GM21381 (cell line): ENCODE measurements at regions not wholly inside any gene's neighbourhood (a gene's known extent, or its start where the extent isn't known, plus 50 kb on each side); places are given as distances from the start of the nearest gene placed in this dataset.

Experiments used
- ATAC-seq: cut with Tn5 transposase; IDR thresholded peaks from one replicate; pipeline ENCODE4 v1.9.1; 2021; ENCODE audit warnings: mild to moderate bottlenecking, moderate library complexity; ENCODE audit not compliant: unreplicated experiment

DNA sequence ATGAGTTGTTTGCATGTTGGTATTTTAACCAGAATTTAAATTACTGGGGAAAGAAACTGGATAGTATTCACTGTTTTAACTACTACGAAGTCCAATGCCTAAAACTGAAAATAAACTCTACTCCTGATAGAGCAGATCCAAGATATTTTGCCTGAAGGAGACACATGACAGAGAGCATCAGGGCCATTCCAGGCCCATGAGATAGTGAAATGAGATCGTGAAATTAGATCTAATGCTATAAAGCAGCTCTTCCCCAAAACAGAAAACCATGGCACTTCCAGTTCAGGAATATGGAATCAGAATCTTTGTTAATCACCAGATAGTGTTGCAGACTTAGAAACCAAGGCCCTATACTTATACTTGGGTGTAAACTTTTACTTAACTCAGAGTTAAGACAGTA is 124.3 kb upstream of the CACNA2D1 start:
- no peak for ATAC-seq

DNA sequence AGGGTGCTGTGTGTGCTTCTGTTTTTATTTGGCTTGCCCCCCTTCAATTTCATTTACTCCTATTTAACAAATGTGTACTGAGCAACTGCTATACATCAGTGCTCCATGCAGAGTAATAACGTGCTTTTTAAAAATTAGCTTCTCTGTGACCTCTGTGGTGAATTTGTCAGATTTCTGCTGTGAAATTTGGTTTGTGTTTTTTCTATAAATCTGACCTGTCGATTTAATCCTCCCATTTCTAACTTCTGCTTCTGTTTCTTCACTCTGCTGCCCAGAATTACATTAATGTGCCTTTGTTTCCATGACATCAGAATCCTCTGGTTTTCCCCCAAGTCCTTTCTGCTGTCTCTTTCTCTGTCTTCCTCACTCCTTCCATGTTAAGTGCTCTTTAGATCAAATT is 123.8 kb upstream of the CACNA2D1 start:
- no peak for ATAC-seq

DNA sequence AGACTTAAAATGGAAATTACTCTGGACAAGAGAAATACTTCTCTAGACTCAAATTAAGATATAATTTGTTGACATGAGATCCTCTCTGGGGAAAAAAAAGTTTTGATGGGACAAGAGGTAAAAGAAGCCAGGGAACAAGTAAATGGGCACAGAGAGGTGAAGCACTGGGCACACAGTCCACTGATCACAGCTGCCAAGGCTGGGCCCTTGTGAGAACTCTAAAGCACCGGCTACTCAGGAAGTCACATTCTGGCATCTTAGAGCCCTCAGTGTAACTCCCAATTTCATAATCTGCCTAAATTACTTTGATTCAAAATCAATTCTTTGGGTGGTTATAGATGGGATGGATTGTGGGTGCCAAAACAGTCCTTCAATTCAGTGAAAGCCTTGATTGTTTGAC is 123.2 kb upstream of the CACNA2D1 start:
- no peak for ATAC-seq

DNA sequence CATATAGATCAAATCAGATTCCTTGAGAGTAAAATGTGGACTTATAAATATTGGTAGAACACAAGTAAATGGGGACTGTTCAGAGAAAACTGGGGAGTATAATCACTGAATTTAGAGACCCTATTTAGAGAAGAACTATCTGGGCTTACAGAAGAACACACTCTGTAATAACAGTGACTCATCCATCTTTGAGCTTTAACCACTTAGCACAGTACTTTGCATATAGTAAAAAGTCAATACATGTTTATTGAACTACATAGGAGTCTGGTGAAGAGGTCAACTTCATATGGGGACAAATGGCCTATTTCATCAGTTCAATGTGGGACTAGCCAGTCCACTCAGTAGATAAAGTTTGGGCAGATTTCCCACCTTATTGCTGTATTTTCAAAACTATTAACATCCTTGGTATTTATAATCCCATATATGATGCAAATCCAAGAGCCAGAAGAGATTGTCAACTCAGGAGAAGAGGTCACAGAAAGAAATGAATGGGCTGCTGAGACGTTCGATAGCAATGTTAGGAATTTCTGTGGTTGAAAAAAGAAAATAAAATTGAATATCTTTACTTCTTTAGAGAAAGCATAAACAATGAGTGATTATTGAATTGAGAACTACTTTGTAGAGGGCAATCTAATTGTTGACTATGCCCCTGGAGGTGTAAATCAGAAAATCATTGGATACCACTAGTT is 119.3 kb upstream of the CACNA2D1 start:
- no peak for ATAC-seq

DNA sequence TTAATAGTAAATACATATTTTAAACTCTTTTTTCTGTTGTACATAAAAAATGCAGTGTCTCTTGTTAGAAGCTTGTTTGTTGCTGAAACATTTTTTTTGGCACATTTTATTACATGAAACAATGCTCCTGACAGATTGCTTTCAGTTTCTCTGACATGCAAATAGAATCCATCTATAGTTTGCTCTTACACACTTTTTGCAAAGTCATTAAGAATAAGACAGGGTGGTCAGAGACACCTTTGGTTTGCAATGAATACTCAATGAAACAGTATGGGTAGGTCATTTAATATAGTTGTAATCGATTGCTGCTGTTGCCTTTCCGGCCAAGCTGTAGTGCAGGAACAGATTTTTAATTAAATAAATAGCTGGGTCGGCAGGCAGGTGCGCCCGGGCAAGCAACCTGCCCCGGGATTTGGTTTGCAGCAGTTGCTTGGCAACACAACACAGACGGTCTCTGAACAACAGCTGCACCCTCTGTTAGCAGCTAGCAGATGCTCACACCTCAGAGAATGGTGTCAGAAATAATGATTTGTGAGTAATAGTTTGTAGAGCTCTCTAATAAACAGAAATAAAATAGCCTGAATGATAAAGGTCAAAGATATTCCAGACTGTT is 115.7 kb upstream of the CACNA2D1 start:
- ATAC-seq = no peak

DNA sequence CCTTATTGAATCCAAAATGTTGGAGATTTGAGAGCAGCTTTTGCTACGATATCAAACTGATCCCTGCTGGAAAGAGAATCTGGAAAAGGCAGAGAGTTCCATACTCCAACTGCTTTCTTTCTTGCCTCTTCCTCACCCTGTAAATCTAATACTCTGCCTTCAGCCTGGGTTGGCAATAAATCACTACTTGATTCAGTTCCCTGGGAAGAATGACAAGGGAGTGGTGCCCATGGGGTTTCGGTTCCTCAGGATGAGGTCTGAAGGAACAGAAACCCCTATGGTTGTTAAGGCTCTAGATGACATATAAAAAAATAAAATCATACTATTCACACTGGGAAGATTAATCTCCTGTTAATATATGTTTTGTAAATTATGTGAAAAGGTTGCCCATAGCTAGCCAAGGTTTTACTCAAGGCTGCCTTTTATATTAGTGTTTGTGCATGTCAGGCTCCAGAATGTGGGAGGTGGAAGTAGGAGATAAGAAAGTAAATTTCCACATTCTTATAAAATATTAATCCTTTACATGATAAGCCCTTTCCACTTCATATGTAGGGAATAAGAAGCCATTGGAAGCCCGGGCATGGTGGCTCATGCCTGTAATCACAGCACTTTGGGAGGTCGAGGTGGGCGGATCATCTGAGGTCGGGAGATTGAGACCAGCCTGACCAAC is 106.2 kb upstream of the CACNA2D1 start:
- no peak for ATAC-seq

DNA sequence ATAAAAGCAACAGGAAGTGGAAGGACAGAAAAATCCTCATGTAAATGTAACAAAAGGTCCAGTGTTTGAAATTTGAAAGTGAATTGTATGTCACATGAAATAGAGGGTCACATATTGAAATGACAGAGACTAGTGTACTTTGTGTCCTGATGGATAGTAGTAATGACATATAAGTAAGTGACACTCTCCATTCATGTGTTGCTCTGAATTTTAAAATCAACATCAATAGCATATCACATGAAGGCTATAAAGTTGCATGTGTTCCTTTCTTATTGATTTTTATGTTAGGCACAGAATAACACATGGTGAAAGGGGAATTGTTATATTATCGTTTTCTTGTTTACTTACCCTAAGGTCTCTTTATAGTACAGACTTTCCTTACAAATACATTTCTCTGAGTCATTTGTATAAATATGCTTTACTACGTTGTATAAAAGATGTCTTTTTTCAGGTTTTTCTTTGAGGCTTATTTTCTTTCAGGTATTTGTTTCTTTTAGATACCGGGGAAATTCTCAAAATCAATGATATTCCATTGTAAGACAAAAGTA is 104.6 kb upstream of the CACNA2D1 start:
- ATAC-seq = no peak

DNA sequence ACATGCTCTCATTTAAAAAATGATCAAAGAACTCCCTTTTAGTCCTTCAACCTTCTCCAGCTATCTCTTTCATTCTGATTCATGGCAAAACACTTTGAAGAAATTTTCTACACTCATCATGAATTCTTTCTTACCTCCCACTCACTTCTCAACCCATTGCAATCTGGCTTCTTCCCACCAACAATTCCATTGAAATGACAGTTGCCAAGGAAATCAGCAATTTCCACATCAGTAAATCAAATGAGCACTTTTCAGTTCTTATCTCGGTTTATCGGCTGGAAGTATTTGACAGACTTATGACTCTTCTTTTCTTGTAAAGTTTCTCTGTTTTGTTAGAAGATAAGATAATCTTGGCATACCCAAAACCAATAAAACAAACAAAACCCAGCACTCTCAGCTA is 99.1 kb upstream of the CACNA2D1 start:
- no peak for ATAC-seq

DNA sequence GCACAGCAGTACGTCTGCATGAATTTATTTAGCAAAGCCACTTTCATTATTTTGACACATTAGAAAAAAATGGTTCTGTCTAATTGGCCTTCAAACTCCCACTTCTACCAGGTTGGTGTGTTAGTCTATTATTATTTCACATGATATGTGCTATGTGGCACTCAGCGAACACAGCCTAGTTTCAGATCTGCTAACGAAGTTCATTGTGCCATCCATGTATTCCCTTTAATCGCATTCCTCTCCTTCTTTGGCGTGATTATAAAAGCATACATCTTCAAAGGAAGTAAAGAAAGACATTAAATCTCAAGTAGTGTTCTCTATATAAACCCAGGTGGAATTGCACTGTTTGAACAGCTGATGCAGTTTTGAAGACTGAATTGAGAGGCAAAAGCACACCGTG is 96.4 kb upstream of the CACNA2D1 start:
- no peak for ATAC-seq

DNA sequence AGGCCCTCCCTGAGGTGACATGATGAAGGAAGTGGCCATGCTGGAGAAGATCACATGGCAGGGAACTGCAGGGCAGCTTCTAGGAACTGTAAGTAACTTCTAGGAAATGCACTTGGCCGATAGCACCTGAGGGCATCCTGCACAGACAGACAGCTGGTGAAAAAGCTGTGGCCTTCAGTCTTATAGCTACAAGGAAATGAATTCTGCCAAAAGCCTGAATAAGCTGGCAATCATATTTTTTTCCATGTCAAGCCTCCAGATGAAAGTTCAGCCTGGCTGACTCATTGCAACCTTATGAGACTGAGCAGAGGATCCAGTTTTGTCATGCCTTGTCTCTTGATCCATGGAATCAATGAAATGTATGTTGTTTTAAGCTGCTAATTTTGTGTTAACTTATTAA is 91.1 kb upstream of the CACNA2D1 start:
- ATAC-seq = no peak

DNA sequence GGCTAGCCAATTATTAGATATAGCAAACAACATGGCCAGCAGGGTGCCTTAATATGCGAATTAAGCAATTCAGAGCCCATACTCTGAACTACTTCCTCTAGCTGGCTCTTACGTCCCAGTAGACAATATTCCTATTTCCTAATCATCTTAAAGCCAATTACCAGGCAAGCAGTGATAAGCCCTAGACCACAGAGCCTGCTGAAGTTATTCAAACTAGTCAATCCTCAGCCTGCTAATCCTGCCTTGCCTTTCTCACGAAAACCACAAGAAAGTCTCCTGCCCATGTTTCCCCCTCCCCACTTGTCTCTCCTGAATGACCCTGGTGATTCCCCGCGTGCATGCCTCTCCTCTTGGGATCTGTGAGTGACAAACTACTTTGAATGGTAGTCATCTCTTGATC is 86.8 kb upstream of the CACNA2D1 start:
- no peak for ATAC-seq

DNA sequence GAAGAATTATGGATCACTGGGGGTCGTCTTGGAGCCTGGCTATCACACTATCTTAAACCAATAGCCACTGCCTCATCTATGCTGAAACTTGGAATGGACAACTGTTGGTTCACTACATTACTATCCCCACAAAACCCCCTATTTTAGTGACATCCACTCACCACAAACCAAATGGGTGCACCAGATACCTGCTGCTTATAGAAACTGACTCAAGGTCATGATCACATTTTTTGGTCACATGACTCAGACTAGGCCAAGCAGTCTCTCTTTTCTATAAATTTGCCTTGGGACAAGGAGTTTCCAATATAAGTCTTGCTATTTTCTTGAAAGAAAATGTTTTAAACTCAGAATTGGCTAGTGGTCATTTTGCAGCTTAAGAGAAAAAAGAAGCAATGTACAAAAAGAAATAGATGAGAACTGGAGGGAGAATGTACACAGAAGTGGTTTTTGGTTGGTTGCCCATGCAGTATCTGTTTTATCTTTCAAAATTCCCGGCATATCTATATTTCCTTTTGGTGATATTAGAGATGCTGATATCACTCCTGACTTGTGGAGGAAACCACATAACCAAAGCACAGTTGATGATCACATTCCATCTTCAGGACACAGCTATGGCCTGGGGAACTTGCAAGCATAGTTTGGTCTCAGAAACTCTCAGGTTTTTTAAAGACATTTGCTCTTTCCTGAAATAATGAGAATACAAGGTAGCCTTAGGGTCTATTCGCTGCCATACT is 85.2 kb upstream of the CACNA2D1 start:
- no peak for ATAC-seq

DNA sequence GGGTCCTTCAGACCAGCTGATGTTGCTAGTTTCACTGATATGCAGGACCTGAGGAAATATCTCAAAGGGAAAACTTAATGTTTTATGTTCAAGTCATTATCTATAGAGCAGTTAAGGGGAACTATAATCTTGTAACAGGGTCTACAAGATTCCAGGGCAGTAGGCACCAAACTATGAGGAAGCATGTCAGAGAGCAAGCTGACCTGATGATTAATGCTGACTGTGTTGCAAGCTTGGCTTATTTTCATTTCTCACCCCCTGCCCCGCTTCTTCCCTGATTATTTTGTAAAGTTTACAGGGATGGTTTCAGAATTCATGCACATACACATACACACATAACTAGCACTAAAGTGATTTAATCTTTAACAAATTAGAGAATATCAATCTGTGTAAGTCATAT is 84.3 kb upstream of the CACNA2D1 start:
- no peak for ATAC-seq

DNA sequence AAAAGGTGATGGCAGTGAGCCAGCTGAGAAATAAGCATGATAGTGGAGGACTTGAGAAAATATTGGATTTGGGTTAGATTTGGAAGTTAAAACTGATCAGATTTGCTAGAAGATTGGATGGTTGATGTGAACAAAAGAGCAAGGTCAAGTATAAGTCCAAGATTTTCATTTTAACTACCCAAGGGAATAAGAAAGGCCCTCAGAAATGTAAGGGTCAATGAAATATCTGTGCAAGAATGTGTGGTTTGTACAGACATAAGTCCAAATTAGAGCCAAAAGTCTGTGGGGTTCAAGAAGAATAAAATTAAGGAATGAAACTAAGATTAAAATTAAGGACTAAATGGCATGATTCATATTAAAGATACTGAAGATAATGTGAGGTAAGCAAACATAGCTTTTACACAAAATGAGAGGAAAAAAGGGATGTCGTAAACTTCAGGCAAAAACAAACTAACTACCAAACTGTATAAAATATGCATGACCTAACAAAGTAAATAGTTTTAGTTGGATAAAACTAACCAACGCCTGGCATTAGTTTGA is 78.4 kb upstream of the CACNA2D1 start:
- ATAC-seq = no peak

DNA sequence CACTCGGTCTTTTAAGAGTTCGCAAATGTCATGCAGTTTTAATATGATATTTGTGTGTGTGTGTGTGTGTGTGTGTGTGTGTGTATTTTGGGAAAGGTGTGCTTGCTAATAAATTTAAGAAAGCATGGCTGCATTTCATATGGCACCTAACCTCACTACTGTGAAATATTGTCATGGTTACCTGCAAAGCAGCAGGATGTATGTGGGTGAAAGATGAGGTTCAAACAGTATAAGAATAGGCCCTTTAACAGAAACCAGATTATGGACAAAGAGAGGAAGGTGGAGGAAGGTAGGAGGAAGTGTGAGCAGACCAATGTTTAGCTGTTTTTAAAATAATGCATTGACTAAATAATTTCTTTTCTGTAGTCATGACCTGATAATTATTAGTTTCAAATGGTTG is 73.5 kb upstream of the CACNA2D1 start:
- no peak for ATAC-seq

DNA sequence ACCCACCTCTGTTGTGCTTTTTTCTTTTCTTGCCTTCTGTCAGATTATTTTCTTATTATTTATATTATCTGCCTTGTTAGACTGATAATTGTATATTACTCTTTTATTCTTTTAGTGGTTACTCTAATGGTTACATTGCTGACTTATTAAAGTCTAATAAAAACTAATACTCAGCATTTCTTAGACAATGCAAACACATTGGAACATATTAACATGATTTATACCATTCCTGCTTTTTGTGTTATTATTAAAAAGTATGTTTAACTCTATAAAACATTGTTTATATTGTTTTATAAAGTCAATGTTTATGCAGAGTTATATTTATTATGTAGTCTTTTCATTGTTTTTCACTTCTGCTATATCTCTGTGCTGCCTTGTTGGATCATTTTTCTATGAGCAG is 68.0 kb upstream of the CACNA2D1 start:
- no peak for ATAC-seq

DNA sequence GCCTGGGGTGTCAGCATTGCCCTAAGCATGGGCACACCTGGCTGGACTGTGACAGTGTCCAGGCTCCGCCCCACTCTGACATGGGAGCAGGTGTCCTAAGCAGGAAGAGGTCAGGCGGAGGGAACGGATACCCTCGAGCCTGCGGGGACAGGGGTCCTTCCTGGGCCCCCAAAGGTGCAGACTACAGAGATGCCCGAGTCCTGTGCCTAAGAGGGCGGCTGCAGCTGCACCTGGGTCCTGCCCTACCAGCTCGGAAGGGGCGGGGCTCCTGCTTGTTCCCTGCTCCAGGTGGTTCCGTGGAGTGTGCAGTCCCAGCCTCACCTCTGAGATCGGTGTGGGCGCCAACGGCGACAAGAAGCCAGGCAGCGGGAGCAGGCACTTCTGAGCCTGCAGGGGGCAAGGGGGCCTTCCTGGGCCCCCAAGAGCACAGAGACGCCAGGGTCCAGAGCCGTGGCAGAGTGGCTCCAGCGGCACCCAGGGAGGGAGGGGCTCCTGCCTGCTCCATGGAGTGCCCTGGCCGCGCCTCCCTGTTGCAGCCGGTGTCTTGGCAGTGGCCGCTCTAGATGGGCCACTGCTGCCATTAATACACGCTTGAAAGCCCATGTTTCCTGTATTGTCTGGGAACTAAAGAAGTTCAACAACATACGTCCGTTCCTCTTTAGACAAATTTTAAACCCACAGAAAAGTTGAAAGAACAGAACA is 64.5 kb upstream of the CACNA2D1 start:
- ATAC-seq = no peak

DNA sequence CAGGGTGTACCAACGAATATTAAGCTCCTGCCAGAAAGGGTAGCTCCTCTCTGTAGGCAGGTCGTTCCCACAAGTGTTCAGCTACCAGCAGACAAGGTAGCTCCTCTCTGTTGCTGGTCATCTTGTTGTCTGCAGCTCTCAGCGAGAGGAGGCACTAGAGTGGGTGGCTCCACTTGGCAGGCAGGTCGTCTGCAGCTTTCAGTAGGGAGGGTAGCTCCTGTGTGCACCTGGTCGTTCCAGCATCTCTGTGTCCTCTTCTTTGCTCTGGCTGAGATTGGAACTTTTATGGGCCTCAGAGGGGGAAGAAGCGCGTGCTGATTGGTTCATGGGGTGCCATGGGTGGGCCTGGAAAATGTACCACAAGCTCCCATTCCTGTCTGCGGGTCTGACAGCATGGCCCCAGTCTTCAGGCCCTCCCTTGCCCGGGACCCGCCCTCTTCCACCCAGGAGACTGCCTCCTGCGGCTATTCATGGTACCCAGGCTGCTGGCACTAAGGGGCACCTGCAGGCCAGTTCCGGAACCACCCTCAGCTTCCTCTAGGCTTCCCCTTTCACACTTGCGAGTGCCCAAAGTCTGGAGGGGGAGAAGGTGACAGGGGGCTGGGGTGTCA is 63.9 kb upstream of the CACNA2D1 start:
- ATAC-seq = no peak

DNA sequence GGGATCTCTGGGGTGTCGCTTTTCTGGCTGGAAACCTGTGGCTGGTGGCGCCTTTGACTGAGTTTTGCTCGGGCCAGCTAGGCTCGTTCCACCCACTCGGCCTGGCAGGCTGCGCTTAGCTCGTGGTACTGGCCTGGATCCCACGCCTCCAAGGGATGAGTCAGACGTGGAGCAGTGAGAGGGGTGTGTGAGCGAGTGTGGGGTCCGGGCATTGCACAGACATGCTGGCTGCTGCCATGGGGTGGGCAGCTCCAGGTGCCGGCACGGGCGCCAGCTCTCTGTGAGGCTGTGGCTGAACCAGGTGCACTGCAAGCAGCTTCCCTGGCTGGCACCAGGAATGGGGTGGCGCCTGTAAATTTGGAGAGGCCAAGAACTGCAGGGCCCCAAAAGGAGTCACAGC is 63.1 kb upstream of the CACNA2D1 start:
- no peak for ATAC-seq

DNA sequence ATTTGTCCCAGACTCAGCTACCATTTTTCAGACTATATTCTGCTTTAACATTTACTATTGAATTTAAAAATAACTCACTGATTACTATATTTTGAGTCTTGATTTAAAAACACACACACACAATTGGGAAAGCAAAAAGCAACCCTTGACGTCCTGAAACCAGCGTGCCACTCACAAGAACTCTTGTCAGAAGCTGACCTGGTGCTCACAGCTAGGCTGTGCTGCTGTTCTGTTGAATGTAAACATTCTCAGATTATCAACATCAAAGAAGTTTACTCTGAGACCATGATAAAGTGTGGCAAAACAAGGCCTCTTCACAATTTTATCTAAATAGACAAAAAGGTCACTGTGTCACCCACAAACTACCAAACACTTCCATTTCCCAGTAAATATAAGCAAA is 62.6 kb upstream of the CACNA2D1 start:
- ATAC-seq = no peak
